Gastroesophageal sphincter (tissue), 4 donors: ENCODE measurements at regions not wholly inside any gene's neighbourhood (a gene's known extent, or its start where the extent isn't known, plus 50 kb on each side); places are given as distances from the start of the nearest gene placed in this dataset.

ENCODE experiments used
- ATAC-seq: fragments of 150-250 bp; one replicate; pipeline ENCODE4 v1.9.1; 2016; ENCODE audit warnings: mild to moderate bottlenecking, moderate library complexity
- H3K27ac ChIP-seq, 4 donors: fragments of 200-600 bp; sonication (generic) in 3 of 4; 1 replicate in 3 of 4; 2 replicates in 1 of 4; pipeline ENCODE4 v1.5.1; 2016 to 2019
- H3K27me3 ChIP-seq: fragments of 200-600 bp; sonication (generic); one replicate; pipeline ENCODE4 v1.5.1; 2019
- H3K36me3 ChIP-seq, 2 donors: fragments of 200-600 bp; sonication (generic); one replicate each; pipeline ENCODE4 v1.5.1; 2019; ENCODE audit warnings: control low read depth in 1 of 2
- H3K4me1 ChIP-seq, 3 donors: fragments of 200-600 bp; sonication (generic); 1 replicate in 2 of 3; 2 replicates in 1 of 3; pipeline ENCODE4 v1.5.1; 2016 to 2019; ENCODE audit warnings: control low read depth in 2 of 3
- H3K4me3 ChIP-seq, 2 donors: fragments of 200-600 bp; sonication (generic); one replicate each; pipeline ENCODE4 v1.5.1; 2019; ENCODE audit warnings: mild to moderate bottlenecking in 1 of 2, moderate library complexity in 1 of 2
- H3K9me3 ChIP-seq, 3 donors: fragments of 200-600 bp; sonication (generic); one replicate each; pipeline ENCODE4 v1.5.1; 2017 to 2019; ENCODE audit warnings: control low read depth in 2 of 3
- CTCF ChIP-seq, 4 experiments: fragments of 200-600 bp in 2 of 4; fragments of 450-650 bp in 2 of 4; sonication (generic) in 1 of 4; IDR thresholded peaks; one replicate each; pipeline ENCODE4 v1.5.1; 2017 to 2019; ENCODE audit warnings: antibody characterized with exemption in 4 of 4, mild to moderate bottlenecking in 2 of 4, moderate library complexity in 2 of 4
- EP300 ChIP-seq: sonication (generic); formaldehyde crosslinking; IDR thresholded peaks from one replicate; pipeline ENCODE4 v1.6.1; 2017; ENCODE audit warnings: antibody characterized with exemption, mild to moderate bottlenecking
- POLR2A ChIP-seq, 2 donors: fragments of 450-650 bp; IDR thresholded peaks; one replicate each; pipeline ENCODE4 v1.6.1; 2017; ENCODE audit warnings: antibody characterized with exemption in 2 of 2, mild to moderate bottlenecking in 2 of 2, moderate library complexity in 1 of 2
- POLR2AphosphoS5 ChIP-seq: sonication (generic); formaldehyde crosslinking; IDR thresholded peaks from one replicate; pipeline ENCODE4 v1.6.1; 2017; ENCODE audit warnings: antibody characterized with exemption
- WGBS, 2 donors: methylation state at CpG; one replicate each; pipeline ENCODE4 v1.1.5; 2018; ENCODE audit warnings: low coverage in 1 of 2; 5-methylcytosine and 5-hydroxymethylcytosine counted together

- no peak overlapping the region for H3K27ac ChIP-seq
- TF ChIP-seq POLR2A (IDR thresholded peaks at IDR 0.05) (no peak), CTCF (IDR thresholded peaks at IDR 0.05) (no peak), EP300 (no peak)
Observed at GRCh38 chr20:52012079-52012478, 179.5 kb downstream of the ZFP64 start.

GRCh38 chr20:52011093-52011492, 180.5 kb downstream of the ZFP64 start:
- H3K27me3 ChIP-seq, result no peaks in the 10 kb centered on the region
- H3K27ac ChIP-seq, result no peak overlapping the region
- no peaks in the 10 kb centered on the region for H3K4me1 ChIP-seq
- no peak overlapping the region for H3K4me3 ChIP-seq
- no peaks in the 10 kb centered on the region for H3K36me3 ChIP-seq
- ATAC-seq, result no peak
- peaks cover 0 to 14% (median 0%) of the 10 kb centered on the region in 3 donors for H3K9me3 ChIP-seq
- TF ChIP-seq POLR2A (IDR thresholded peaks at IDR 0.05) (no peak), POLR2AphosphoS5 (no peak), CTCF (IDR thresholded peaks at IDR 0.05) (no peak), EP300 (no peak)
- WGBS, 2 donors, result 78 to 89% methylated on average over 3 of the region's 3 CpGs

More at GRCh38 chr20:52012079-52012478, 179.5 kb downstream of the ZFP64 start:
- no peaks in the 10 kb centered on the region for H3K27me3 ChIP-seq
- no peaks in the 10 kb centered on the region for H3K36me3 ChIP-seq
- peaks cover 0 to 14% (median 0%) of the 10 kb centered on the region in 3 donors for H3K9me3 ChIP-seq
- no peaks in the 10 kb centered on the region for H3K4me1 ChIP-seq
- 56 to 68% methylated on average over 5 of the region's 5 CpGs for WGBS, 2 donors
- H3K4me3 ChIP-seq, result no peak overlapping the region
- ATAC-seq, result no peak

GRCh38 chr20:52010541-52010940, 181.0 kb downstream of the ZFP64 start:
- Histone ChIP-seq H3K27ac (no peak overlapping the region), H3K36me3 (no peaks in the 10 kb centered on the region), H3K4me1 (no peaks in the 10 kb centered on the region), H3K4me3 (no peak overlapping the region), H3K9me3 (peaks cover 0 to 14% (median 0%) of the 10 kb centered on the region in 3 donors), H3K27me3 (no peaks in the 10 kb centered on the region)
- ATAC-seq, result no peak
- TF ChIP-seq CTCF (IDR thresholded peaks at IDR 0.05), result no peak
- TF ChIP-seq POLR2AphosphoS5, result no peak
- no peak for TF ChIP-seq POLR2A (IDR thresholded peaks at IDR 0.05)
- TF ChIP-seq EP300, result no peak
- WGBS, 2 donors, result 53 to 62% methylated on average over 10 to 11 of the region's 11 CpGs

GRCh38 chr20:52008874-52009273, 182.7 kb downstream of the ZFP64 start:
- TF ChIP-seq EP300 (no peak), POLR2A (IDR thresholded peaks at IDR 0.05) (no peak), POLR2AphosphoS5 (no peak), CTCF (IDR thresholded peaks at IDR 0.05) (no peak)
- ATAC-seq, result no peak

GRCh38 chr20:52004715-52005114, 186.9 kb downstream of the ZFP64 start:
- TF ChIP-seq CTCF (IDR thresholded peaks at IDR 0.05) (no peak), POLR2AphosphoS5 (no peak), POLR2A (IDR thresholded peaks at IDR 0.05) (no peak), EP300 (no peak)
- H3K36me3 ChIP-seq, result no peaks in the 10 kb centered on the region
- H3K4me3 ChIP-seq, result no peak overlapping the region
- WGBS, 2 donors, result 61 to 71% methylated on average over 2 to 3 of the region's 3 CpGs
- H3K4me1 ChIP-seq, result no peaks in the 10 kb centered on the region
- no peak overlapping the region for H3K27ac ChIP-seq
- no peaks in the 10 kb centered on the region for H3K9me3 ChIP-seq
- no peaks in the 10 kb centered on the region for H3K27me3 ChIP-seq
- ATAC-seq, result peak; percentile 77

More at GRCh38 chr20:52008874-52009273, 182.7 kb downstream of the ZFP64 start:
- Histone ChIP-seq H3K36me3 (no peaks in the 10 kb centered on the region), H3K4me3 (no peak overlapping the region), H3K4me1 (no peaks in the 10 kb centered on the region), H3K9me3 (peaks cover 0 to 14% (median 0%) of the 10 kb centered on the region in 3 donors), H3K27me3 (no peaks in the 10 kb centered on the region), H3K27ac (no peak overlapping the region)
- 87 to 90% methylated on average over 5 of the region's 6 CpGs for WGBS, 2 donors
